ENCODE measurements at regions not wholly inside any gene's neighbourhood (a gene's known extent, or its start where the extent isn't known, plus 50 kb on each side); places are given as distances from the start of the nearest gene placed in this dataset.

- TF ChIP-seq RBBP5 (IDR thresholded peaks at IDR 0.05; ENCODE audit: borderline replicate concordance, low read depth, low read length) = no peak
- no peak for TF ChIP-seq JUND (IDR thresholded peaks at IDR 0.05; ENCODE audit: low read length)
- no peak for TF ChIP-seq POLR2A (IDR thresholded peaks at IDR 0.05; ENCODE audit: control extremely low read depth in 1 of 2, low read depth in 2 of 2, low read length in 2 of 2)
- TF ChIP-seq GABPA (IDR thresholded peaks at IDR 0.05; ENCODE audit: borderline replicate concordance, insufficient read depth, low read length) = no peak
Observed at GRCh38 chr2:102983786-102984185, 222.0 kb downstream of the TMEM182 start (continued).
